Endothelial cell of umbilical vein (primary cell): ENCODE measurements at regions not wholly inside any gene's neighbourhood (a gene's known extent, or its start where the extent isn't known, plus 50 kb on each side); places are given as distances from the start of the nearest gene placed in this dataset.

ENCODE experiments used
- BruUV-seq: library from RNA; stranded (reverse); fragments of 400-500 nt; replicated peaks from 2 replicates; lab custom pipeline; 2021; lab: Mats Ljungman, UMichigan
- CTCF ChIA-PET: fragments of 300-600, 350-600 bp; sonication (Branson Sonifier 250); formaldehyde crosslinking; loops from one replicate; lab custom pipeline; 2021; ENCODE audit warnings: antibody characterized with exemption, inconsistent platforms; lab: Charles Lee
- POLR2A ChIA-PET: fragments of 300-600, 350-600 bp; sonication (Branson Sonifier 250); formaldehyde crosslinking; loops from one replicate; lab custom pipeline; 2021; ENCODE audit warnings: antibody characterized with exemption, inconsistent platforms; lab: Charles Lee
- DNase-seq: peaks from one replicate; pipeline ENCODE4 v3.0.0-alpha.2; 2011; ENCODE audit warnings: low read depth, low spot score
- FAIRE-seq: peaks from 2 replicates; lab custom pipeline; 2011; peaks lifted over from hg19 to GRCh38; lab: Jason Lieb, UNC
- H2AFZ ChIP-seq: 2 replicates; pipeline ENCODE4 v1.6.0; 2012; ENCODE audit warnings: low read depth, low read length, control low read depth, inconsistent platforms
- H3K27ac ChIP-seq: 2 replicates; pipeline ENCODE4 v1.5.1; 2011; ENCODE audit warnings: low read depth, mild to moderate bottlenecking, control low read depth, low read length, moderate library complexity; ENCODE audit not compliant: insufficient read depth
- H3K27me3 ChIP-seq, 2 experiments: 2 replicates each; pipeline versions ENCODE4 v1.6.0 to v1.6.1; 2011; ENCODE audit warnings: low read length in 2 of 2, mixed read lengths in 1 of 2; ENCODE audit not compliant: control insufficient read depth in 2 of 2, insufficient read depth in 2 of 2
- H3K36me3 ChIP-seq, 2 experiments: 2 replicates in 1 of 2; 3 replicates in 1 of 2; pipeline ENCODE4 v1.5.1; 2011; ENCODE audit warnings: low read length in 2 of 2, mild to moderate bottlenecking in 1 of 2, moderate library complexity in 1 of 2; ENCODE audit not compliant: control insufficient read depth in 2 of 2, insufficient read depth in 2 of 2; ENCODE audit errors: extremely low read depth in 1 of 2
- H3K4me1 ChIP-seq: 3 replicates; pipeline ENCODE4 v1.5.1; 2011; ENCODE audit warnings: mild to moderate bottlenecking, low read length; ENCODE audit not compliant: control insufficient read depth, insufficient read depth; ENCODE audit errors: extremely low read depth
- H3K4me2 ChIP-seq: 2 replicates; pipeline ENCODE4 v1.6.1; 2011; ENCODE audit warnings: low read length, control low read depth, mixed read lengths; ENCODE audit not compliant: insufficient read depth
- H3K4me3 ChIP-seq, 3 experiments: fragments of 200-600 bp in 1 of 3; sonication (generic), shearing (Covaris generic) in 1 of 3; replicated peaks in 1 of 3; 2 replicates each; pipeline ENCODE4 v1.5.1; 2011 to 2016; ENCODE audit warnings: control low read depth in 3 of 3, low read length in 3 of 3, mild to moderate bottlenecking in 2 of 3, inconsistent platforms in 1 of 3, low read depth in 1 of 3, moderate library complexity in 1 of 3; ENCODE audit not compliant: insufficient read depth in 1 of 3
- H3K79me2 ChIP-seq: 2 replicates; pipeline ENCODE4 v1.6.0; 2012; ENCODE audit warnings: low read length, inconsistent platforms; ENCODE audit not compliant: control insufficient read depth, insufficient read depth
- H3K9ac ChIP-seq: replicated peaks from 2 replicates; pipeline ENCODE3; 2011; ENCODE audit warnings: low read length, control low read depth; ENCODE audit not compliant: insufficient read depth; ENCODE audit errors: extremely low read depth
- H3K9me1 ChIP-seq: replicated peaks from 3 replicates; pipeline ENCODE4 v1.6.0; 2011; ENCODE audit warnings: mild to moderate bottlenecking, low read length; ENCODE audit not compliant: control insufficient read depth, insufficient read depth; ENCODE audit errors: extremely low read depth
- H3K9me3 ChIP-seq: replicated peaks from 2 replicates; pipeline ENCODE4 v1.5.1; 2012; ENCODE audit warnings: low read length, inconsistent platforms; ENCODE audit not compliant: control insufficient read depth, insufficient read depth
- H4K20me1 ChIP-seq: replicated peaks from 2 replicates; pipeline ENCODE3; 2011; ENCODE audit warnings: mild to moderate bottlenecking, low read length; ENCODE audit not compliant: control insufficient read depth, insufficient read depth; ENCODE audit errors: extremely low read depth
- EZH2 ChIP-seq: IDR thresholded peaks from 2 replicates; pipeline ENCODE4 v1.6.1; 2012; ENCODE audit warnings: borderline replicate concordance, low read depth, mild to moderate bottlenecking, moderate library complexity, low read length, inconsistent platforms; ENCODE audit not compliant: severe bottlenecking
- FOS ChIP-seq: IDR thresholded peaks from 2 replicates; pipeline ENCODE4 v1.6.1; 2011; ENCODE audit warnings: mild to moderate bottlenecking, low read length, moderate library complexity, borderline replicate concordance; ENCODE audit not compliant: insufficient read depth
- GATA2 ChIP-seq: IDR thresholded peaks from 2 replicates; pipeline ENCODE4 v1.7.0; 2011; ENCODE audit warnings: low read depth, mild to moderate bottlenecking, moderate library complexity, mixed read lengths, low read length; ENCODE audit not compliant: insufficient read length, insufficient read depth
- JUN ChIP-seq: IDR thresholded peaks from 2 replicates; pipeline ENCODE4 v1.6.1; 2011; ENCODE audit warnings: borderline replicate concordance, low read depth; ENCODE audit not compliant: insufficient read length, insufficient read depth
- MAX ChIP-seq: IDR thresholded peaks from 2 replicates; pipeline ENCODE4 v1.6.1; 2011; ENCODE audit not compliant: insufficient read depth, insufficient read length
- MYC ChIP-seq: IDR thresholded peaks from one replicate; pipeline ENCODE4 v1.6.1; 2011; ENCODE audit warnings: mild to moderate bottlenecking, low read depth, low read length
- POLR2A ChIP-seq: IDR thresholded peaks from 2 replicates; pipeline ENCODE4 v1.6.1; 2012; ENCODE audit warnings: low read depth, mild to moderate bottlenecking, control low read depth, low read length
- POLR2AphosphoS5 ChIP-seq: IDR thresholded peaks from 2 replicates; pipeline ENCODE4 v1.6.1; 2012; ENCODE audit warnings: low read depth, mild to moderate bottlenecking, control low read depth, low read length, moderate library complexity; ENCODE audit not compliant: insufficient read depth
- dilution Hi-C: fragments of 300-500 bp; cut with MboI; formaldehyde crosslinking; loops from one replicate; pipeline ENCODE4 v1.15.0; 2019; ENCODE audit warnings: low sequenced_read_pairs; ENCODE audit not compliant: extremely low pct_ligation_motif_present
- intact Hi-C: fragments of 100-400 bp; cut with micrococcal nuclease; formaldehyde crosslinking; loops from one replicate; pipeline ENCODE4 v1.10.0; 2022
- TF ChIP-seq, protein P1 (sequence below), 2 donors: IDR thresholded peaks; 1 replicate in 1 of 2; 2 replicates in 1 of 2; pipeline ENCODE4 v1.5.1; 2011; ENCODE audit warnings: low read length in 2 of 2, mild to moderate bottlenecking in 2 of 2, moderate library complexity in 2 of 2, control low read depth in 1 of 2, inconsistent platforms in 1 of 2, low read depth in 1 of 2; ENCODE audit not compliant: insufficient read depth in 1 of 2; ENCODE audit errors: extremely low read depth in 1 of 2

DNA sequence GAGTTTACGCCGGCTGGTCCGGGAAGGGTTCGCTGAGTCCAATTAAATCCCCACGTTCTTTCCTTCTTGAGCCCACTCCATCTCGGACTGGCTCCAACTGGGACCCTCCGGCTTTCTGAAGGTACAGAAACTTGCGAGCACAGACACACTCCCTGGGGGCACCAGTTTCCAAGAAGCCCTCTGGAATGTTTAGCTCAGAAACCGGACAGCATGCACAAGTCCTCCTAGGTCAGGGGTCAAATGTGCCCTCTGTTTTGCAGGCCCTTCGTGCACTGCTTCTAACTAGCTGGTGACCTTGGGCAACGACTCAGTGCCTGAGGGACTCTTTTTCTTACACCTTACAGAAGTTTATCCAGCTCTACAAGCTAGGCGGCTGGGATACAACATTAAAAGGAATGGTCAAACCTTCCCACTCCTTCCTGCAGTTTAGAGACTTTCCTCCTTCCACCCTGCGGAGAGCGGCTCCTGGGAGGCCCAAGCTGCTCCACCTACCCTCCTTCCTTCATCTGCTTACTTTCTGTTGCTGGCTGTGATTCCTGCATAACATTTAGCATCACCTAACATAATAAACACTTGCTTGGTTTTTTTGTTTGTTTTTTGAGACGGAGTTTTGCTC is 275.5 kb downstream of the BCOR start:
- Histone ChIP-seq H3K4me2 (no peak overlapping the region), H3K27ac (no peak overlapping the region), H4K20me1 (no peaks in the 10 kb centered on the region), H3K4me1 (peaks cover 7% of the 10 kb centered on the region), H3K9me1 (no peaks in the 10 kb centered on the region), H3K27me3 (no peaks in the 10 kb centered on the region), H3K79me2 (no peaks in the 10 kb centered on the region), H3K4me3 (no peak overlapping the region), H3K36me3 (no peaks in the 10 kb centered on the region), H2AFZ (no peak overlapping the region), H3K9ac (no peak overlapping the region), H3K9me3 (no peaks in the 10 kb centered on the region)
- FAIRE-seq (no peak), DNase-seq (no peak)
- no peak for TF ChIP-seq EZH2
- TF ChIP-seq MYC = no peak
- TF ChIP-seq JUN = no peak
- no TSS peak for BruUV-seq
- ChIA-PET CTCF (interaction anchor here (1.4 kb wide), 1 partner anchor 91 kb away, joined by 4 read pairs; no protein-coding TSS in a partner anchor), POLR2A (no interaction called here)
- intact Hi-C loops (loop anchor here (5.0 kb wide), 3 partner anchors 85 to 330 kb away; partner anchors contain the start of gene BCOR), dilution Hi-C loops (no loop called here)

DNA sequence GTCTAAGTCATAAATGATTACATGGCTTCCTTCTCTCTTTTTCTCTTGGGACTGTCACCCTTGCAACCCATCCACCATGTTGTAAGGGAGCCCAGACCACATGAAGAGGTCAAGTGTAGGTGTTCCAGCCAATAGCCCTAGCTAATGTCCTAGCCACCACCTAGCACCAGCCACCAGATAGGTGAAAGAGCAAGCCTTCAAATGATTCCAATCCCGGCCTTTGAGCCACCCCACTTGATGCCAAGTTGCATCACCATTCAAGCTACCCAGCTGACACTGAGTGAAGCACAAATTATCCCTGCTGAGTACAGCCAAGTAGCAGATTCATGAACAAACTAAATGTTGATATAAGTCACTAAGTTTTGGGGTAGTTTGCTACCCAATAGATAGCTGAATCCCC is 274.3 kb downstream of the BCOR start:
- TF ChIP-seq MAX = no peak
- no peak for TF ChIP-seq MYC
- TF ChIP-seq POLR2A = no peak
- TF ChIP-seq FOS = no peak
- no peak for TF ChIP-seq GATA2
- no peak for TF ChIP-seq JUN
- no peak for TF ChIP-seq EZH2
- TF ChIP-seq, protein P1, sequence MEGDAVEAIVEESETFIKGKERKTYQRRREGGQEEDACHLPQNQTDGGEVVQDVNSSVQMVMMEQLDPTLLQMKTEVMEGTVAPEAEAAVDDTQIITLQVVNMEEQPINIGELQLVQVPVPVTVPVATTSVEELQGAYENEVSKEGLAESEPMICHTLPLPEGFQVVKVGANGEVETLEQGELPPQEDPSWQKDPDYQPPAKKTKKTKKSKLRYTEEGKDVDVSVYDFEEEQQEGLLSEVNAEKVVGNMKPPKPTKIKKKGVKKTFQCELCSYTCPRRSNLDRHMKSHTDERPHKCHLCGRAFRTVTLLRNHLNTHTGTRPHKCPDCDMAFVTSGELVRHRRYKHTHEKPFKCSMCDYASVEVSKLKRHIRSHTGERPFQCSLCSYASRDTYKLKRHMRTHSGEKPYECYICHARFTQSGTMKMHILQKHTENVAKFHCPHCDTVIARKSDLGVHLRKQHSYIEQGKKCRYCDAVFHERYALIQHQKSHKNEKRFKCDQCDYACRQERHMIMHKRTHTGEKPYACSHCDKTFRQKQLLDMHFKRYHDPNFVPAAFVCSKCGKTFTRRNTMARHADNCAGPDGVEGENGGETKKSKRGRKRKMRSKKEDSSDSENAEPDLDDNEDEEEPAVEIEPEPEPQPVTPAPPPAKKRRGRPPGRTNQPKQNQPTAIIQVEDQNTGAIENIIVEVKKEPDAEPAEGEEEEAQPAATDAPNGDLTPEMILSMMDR (IDR thresholded peaks at IDR 0.05; ENCODE audit: extremely low read depth in 1 of 2, insufficient read depth in 1 of 2, low read depth in 1 of 2, low read length in 2 of 2) = no peak
- no peak for TF ChIP-seq POLR2AphosphoS5
- DNase-seq (no peak), FAIRE-seq (no peak)
- Histone ChIP-seq H3K4me3 (no peak overlapping the region), H4K20me1 (no peaks in the 10 kb centered on the region), H3K27ac (no peak overlapping the region), H3K9ac (no peak overlapping the region), H3K36me3 (no peaks in the 10 kb centered on the region), H2AFZ (no peak overlapping the region), H3K4me1 (peaks cover 7% of the 10 kb centered on the region), H3K27me3 (no peaks in the 10 kb centered on the region), H3K79me2 (no peaks in the 10 kb centered on the region), H3K9me3 (no peaks in the 10 kb centered on the region), H3K9me1 (no peaks in the 10 kb centered on the region), H3K4me2 (no peak overlapping the region)
- ChIA-PET POLR2A (no interaction called here), CTCF (interaction anchor here (1.2 to 1.7 kb wide), 3 partner anchors 10 to 93 kb away, joined by 3 to 5 read pairs (median 4); no protein-coding TSS in a partner anchor)
- intact Hi-C loops (loop anchor here (5.0 kb wide), 3 partner anchors 84 to 329 kb away; partner anchors contain the start of gene BCOR), dilution Hi-C loops (no loop called here)
- no TSS peak for BruUV-seq
